ENCODE measurements at regions not wholly inside any gene's neighbourhood (a gene's known extent, or its start where the extent isn't known, plus 50 kb on each side); places are given as distances from the start of the nearest gene placed in this dataset.
"Not testable (repeated sequence)": the region's sequence is repeated elsewhere in the genome, so short reads cannot be mapped to it uniquely, and the experiment has no call there.

DNA sequence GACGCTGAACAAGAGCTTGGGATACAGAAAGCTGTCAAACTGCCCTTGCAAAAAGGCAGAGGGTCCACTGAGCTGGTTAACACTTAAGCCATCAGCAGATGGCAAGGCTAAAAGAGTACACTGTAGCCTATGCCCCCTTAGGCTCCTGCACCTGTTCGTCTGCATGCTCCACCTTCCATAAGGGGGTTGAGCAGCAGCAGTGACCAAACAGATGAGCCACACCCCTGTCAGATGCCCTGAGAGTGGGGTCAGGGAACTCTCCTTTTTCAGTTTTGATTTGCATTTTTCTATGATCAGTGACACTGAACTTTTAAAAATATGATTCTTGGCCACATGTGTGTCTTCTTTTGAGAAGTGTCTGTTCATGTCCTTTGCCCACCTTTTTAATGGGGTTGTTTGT lies 402.5 kb upstream of the FAM98A start:
- DNase-seq (ENCODE audit: low read depth in 2 of 2), result no peak

DNA sequence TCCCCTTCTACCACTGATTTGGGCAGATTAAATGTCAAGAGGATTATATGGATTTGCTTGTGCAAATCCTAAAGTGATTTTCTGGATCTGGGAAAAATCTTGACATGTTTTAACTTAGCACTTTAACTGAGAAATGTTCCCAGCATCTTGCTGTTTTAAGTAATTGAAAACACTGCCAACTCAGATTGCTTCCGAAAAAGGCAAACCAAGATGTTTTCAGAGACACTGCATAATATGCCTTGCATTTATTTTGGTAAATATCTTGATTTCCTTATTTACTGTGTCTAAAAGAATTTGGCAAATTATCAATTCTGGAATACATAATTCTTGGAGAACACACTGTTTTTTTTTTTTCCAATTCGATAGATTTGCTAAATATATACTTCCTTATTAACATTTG lies 385.0 kb upstream of the FAM98A start:
- no peak for DNase-seq (ENCODE audit: low read depth in 2 of 2)

DNA sequence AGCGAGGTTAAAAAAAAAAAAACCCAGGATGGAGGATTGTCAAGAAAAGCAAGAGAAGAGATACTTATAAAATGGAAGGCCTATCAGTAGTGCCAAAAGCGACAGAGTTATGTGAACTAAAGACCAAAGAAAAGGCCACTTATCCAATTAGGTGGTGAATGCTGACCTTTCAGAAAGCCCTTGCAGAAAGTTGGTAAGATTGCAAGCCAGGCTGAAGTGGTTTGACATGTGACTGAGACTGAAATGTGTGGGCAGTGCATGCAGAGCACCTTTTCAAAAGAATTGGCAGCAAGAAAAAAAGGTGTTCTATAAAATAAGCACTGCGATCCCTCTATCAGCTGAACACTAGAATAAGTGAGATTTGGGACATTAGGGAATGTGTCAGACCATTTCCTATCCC lies 379.4 kb upstream of the FAM98A start:
- DNase-seq (ENCODE audit: low read depth in 2 of 2), result no peak

DNA sequence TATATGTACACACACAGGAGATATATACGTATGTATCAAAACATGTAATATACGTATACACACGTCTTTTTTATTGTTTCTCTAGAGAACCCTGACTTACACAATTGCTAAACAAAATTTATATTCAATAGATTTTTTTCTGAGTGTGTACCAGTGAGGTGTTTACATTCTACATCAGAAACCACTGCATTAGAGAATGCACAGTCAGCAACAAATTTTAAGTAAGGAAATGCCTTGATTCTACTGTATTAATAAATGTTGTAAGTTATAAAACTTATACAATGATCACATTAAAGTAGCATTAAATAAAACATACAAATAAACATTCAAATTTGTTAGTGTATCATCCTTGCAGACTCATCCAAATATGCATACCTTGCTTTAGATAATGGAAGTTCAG lies 376.4 kb upstream of the FAM98A start:
- DNase-seq (ENCODE audit: low read depth in 2 of 2), result no peak

DNA sequence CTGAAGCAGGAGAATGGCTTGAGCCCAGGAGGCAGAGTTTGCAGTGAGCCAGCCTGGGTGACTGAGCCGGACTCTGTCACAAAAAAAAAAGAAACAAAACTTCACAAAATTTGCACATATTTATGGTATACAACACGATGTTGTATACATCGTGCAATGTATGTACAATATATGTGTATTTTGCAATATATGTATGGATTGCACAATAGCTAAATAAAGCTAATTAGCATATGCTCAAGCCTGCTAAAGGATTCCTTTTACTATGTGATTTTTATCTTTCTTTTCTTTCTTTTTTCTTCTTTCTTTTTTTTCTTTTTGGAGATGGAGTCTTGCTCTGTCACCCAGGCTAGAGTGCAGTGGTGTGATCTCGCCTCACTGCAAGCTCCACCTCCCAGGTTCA lies 368.0 kb upstream of the FAM98A start:
- DNase-seq (ENCODE audit: low read depth in 2 of 2), result no peak

DNA sequence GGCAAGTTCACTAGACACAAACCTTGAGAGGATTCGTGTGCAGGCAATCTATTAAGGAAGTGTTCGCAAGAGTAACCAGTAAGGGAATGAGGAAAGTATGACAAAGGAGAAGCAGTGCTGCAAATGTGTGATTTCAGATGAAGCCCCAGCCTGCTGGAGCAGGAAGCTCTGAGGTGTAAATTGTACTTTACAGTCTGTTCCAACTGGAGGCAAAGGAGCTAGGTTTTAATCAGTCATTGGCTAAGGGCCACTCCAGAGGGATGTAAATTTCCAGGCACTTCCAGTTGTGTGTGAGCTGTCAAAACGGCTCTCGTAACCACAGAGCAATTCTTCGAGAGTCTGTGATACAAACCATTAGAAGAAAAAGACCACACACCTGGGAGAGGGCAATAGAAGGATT lies 359.5 kb upstream of the FAM98A start:
- DNase-seq (ENCODE audit: low read depth in 2 of 2), result no peak

DNA sequence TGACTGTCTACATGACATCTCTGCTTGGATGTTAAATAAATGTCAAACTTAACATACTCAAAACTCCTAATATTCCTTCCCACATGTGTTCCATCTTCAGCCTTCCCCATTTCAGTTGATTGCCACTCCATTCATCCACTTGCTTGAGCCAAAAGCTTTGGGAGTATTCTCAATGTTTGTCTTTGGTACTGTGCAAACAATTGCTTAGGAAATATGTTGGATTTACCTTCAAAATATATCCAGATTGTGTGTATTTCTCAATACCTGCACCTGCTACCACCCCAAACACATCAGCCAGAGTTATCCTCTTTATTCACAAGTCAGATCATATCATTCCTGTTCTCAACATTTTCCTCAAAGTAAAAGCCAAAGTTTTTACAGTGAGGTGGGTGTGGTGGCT lies 350.3 kb upstream of the FAM98A start:
- no peak for DNase-seq (ENCODE audit: low read depth in 2 of 2)

DNA sequence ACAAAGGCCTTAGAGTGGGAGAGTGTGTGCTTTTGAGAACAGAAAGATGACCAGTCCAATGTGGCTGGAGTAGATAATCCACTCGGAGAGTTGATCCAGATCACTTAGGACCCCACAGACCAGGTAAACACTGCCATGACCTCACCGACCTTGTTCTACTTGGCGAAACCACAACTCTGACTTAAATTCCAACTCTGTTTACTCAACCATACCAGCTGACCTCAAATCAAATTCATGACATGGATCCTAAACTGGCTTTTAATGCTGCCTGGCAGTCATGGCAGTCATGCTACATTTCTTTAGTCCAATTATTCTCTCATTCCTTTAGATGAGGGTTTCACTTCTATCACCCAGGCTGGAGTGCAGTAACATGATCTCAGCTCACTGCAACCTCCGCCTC lies 347.1 kb upstream of the FAM98A start:
- DNase-seq (ENCODE audit: low read depth in 2 of 2), result no peak

DNA sequence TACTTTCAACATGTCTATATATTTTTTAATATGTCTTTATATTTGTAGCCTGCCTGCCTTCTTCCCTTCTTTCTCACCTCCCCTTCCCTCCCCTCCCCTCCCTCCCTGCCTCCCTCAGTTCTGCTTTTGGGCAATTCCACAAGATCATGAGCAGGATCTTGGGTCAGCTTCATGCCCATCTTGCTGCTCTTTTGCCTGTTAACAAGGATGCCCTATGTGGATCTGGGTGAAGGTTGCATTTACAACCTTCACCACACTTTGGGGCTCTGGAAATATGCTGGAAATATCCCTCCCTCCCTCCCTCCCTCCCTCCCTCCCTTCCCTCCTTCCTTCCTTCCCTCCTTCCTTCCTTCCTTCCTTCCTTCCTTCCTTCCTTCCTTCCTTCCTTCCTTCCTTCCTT lies 334.1 kb upstream of the FAM98A start:
- no peak for DNase-seq (ENCODE audit: low read depth in 2 of 2)

DNA sequence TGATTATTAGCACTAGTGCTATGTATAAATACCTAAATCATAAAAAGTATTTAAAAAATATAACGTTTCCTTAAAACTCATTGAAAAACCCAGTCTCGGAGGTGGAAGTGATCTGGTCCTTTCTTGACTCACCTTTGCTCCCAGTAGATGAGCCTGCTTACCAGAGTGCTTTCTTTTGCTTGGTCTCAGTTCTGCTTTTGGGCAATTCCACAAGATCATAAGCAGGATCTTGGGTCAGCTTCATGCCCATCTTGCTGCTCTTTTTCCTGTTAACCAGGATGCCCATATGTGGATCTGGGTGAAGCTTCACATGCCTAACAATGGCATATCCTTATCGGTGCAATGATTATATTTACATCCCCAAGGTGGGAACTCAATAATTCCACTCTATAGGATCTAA lies 332.1 kb upstream of the FAM98A start:
- no peak for DNase-seq (ENCODE audit: low read depth in 2 of 2)

DNA sequence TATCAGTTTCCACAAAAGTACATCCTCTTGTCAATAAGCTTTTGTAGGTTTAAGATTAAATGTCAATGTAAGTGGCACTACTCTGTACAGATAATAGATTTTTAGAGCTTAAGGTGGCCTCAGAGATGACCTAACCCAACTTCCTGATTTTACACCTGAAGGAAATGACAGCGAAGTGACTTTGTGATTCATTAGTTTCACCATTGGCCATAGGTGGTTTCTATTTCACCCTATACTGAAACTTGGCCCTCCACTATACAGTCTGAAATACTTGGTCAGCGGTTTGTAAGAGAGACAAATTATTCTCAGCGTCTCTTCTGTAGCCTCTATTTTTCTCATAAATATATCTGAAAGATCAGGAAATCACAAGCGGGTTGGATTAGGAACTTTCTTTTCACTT lies 330.4 kb upstream of the FAM98A start:
- no peak for DNase-seq (ENCODE audit: low read depth in 2 of 2)

DNA sequence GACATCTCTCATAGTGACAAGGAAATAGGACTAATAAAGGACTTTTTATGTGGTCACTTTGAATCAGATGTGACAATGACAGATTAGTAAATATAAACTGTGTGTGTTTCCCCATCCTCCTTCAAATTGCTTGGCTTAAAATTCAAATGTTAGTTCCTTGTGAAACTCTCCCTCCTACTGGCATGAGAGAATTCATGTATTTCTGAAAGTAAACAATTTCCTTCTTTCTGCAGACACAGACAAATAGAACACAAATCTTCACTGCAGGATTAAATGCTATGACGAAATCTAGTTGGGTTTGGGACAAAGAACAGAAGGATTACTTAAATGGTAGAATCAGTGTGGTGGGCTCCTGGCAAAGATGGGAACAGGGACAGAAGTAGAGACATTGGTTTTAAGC lies 328.7 kb upstream of the FAM98A start:
- DNase-seq (ENCODE audit: low read depth in 2 of 2), result no peak

DNA sequence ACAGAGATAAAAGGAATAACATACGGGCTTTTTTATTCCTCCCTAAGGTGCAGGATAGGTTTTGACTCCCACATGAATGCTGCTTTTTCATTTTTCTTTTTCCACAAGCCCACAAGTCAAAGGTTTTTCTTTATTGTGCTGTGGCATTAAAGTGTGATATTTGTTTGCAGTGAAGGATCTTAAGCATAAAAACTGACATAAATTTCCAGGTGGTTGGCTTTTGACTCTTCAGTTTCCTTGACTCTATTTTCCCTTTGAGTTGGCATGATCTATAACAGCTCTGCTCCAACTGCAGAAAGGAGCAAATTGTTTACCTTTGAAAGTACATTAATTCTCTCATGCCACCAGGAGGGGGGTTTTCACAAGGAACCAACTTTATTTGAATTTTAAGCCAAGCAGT lies 326.2 kb upstream of the FAM98A start:
- no peak for DNase-seq (ENCODE audit: low read depth in 2 of 2)

DNA sequence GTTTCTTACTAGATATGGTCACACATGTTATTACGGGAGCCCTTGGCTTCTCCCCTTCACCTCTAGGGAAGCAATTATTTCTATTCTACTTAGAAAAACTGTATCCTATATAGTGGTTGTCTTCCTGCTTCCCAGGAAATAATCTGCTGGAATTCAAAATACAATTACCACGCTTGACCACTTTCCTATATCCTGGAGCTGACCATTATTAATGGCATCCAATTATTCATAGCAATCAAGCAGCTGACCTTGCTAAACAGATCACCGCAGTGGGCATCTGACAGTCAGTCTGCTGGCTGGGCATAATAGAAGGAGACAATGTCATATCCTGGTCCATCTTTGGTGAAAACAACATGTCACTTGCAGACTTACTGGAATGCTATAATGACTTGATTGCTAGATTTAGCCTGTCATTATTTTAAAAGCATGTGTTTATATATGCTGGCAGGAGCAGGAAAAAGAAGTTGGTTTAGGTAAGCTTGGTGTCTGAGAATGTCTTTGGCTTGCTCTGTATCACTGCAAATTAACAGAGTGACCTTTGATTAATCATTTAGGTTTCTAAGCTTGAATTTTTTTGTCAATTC lies 325.6 kb upstream of the FAM98A start:
- DNase-seq (ENCODE audit: low read depth in 2 of 2), result no peak

DNA sequence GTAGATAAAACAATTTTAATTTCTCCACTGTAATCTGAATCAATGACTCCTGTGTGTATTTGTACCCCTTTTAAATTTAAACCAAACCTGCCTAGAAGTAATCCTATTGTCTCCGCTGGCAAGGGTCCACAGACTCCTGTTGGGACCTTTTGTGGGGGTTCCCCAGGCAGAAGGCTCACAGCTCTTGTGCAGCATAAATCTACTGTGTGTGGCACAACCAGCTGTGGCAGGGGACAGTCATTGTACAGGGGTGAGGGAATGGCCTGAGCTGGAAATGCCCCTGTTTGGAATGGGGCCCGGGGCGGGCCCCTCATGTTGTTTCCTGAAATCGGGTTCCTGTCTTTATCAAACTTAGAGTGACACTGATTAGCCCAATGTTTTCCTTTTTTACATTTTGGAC lies 318.2 kb upstream of the FAM98A start:
- DNase-seq (ENCODE audit: low read depth in 2 of 2), result no peak

DNA sequence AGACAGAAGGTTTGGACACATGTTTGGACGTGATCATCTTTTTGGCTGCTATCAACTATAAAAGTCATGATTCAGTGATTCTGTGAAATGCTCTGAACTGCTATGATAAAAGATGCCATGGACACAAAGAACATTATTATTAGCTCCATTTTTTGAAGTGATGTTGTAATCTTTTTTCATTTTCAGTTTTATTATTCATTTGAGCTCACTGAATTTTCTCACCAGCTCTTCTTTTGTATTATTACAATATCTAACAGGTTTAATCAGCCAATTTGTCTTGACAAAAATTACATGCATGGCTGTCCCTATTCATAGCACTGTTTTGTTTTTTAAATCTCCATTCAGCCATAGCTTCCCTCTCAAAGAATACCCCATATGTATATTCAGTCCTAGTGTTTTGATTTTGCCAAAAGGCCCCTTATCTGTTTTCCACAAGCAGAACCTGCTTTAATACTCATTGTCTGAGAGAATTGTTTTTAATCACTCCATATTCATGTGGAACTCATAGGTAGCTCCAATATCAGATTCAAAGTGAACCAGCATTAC lies 314.0 kb upstream of the FAM98A start:
- DNase-seq (ENCODE audit: low read depth in 2 of 2), result no peak

DNA sequence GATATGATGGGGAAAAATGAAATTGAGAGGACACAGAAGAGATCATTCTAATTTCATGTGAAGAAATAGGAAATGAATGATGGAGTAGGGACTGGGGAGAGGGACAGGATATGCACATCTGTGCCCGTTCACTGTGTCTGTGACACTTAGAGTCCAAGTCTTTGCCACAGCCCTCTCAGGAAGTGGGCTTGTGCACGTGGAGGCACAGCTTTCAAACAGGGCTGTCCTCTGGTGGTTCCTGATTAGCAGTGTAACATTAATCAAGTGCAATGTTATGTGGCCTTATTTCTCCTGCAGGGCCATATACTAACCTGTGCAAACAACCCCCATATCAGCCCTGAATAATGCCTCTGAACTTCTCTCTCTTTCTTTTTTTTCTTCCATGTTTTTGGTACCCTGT lies 312.2 kb upstream of the FAM98A start:
- no peak for DNase-seq (ENCODE audit: low read depth in 2 of 2)

DNA sequence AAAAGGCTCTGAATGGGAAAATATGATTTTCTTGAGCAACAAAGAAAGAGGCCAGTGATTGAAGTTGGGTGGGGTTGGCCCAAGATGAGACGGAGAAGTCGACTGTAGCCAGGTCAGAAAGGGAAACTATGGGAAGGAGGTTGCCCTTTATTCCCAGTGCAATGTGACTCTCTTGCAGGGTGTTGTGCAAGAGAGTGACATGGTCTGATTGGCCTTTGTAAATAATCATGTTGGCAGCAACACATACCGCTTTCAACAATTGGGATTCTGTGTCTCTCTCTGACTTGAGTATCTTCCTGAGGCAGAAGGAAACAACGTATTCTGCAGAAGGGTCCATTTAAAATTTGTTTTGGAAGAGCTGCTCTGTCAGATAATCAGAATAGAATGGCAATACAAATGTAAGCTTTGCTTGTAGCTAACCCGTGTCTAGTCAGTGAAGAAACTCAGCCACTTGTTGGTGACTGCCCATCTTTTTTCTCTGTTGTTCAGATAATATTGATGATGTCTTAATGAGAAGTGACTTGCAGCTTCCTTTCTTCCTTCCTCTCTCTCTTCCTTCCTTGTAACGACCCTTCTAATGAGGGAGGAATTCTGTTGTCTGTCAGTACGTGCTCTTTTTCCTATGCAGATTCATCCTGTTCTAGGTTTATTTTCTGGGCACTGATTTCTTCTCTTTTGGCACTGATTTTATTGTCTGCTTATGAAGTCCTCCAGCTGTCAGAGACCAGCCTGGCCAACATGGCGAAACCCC lies 311.0 kb upstream of the FAM98A start:
- no peak for DNase-seq (ENCODE audit: low read depth in 2 of 2)

DNA sequence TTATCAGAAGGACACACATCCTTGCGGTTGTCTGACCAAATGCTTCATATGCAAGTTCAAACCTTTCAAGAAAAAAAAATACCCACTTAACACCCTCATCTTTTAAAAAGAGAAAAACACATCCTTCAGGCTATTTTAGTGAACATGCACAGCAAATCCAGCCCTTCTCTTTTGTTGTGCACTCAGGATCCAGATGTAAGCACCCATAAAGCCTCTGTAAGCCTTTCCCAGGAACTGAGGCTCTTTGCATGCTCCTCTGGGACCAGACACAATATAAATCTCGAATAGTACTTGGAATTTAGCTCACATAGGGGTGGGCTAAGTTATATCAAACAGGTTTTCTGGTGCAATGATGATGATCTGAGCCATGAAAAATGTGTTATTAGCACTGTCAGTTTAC lies 308.8 kb upstream of the FAM98A start:
- DNase-seq (ENCODE audit: low read depth in 2 of 2), result no peak

DNA sequence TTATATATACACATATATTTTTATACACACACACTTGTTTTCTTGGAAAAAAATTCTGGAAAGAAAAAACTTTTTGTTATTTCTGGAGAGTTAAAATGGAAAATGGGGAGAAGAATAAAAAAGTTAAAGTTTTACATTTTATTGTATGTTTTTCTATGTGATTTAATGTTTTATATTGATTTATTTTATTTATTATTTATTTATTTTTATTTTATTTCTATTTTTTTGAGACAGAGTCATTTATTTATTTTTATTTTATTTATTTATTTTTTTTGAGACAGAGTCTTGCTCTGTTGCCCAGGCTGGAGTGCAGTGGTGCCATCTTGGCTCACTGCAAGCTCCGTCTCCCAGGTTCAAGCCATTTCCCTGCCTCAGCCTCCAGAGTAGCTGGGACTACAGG lies 307.0 kb upstream of the FAM98A start:
- DNase-seq (ENCODE audit: low read depth in 2 of 2), result not testable (repeated sequence)

DNA sequence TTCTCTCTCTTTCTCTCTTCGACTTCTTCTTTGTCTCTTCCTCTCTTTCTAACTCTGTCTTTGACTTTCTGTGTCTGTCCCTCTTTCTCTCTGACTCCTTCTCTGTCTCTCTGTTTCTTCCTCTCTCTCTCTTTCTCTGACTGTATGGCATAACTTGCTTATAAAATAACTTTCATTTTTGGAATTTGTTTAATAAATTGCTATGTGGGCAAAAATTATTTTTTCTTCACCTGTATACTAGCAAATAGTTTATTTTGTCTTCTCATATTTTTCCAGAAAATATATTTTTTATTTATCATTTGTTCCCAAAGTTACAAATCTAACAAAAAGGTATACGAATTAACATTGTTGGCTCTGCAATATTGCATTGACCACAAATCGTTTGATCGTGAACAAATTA lies 305.7 kb upstream of the FAM98A start:
- no peak for DNase-seq (ENCODE audit: low read depth in 2 of 2)

DNA sequence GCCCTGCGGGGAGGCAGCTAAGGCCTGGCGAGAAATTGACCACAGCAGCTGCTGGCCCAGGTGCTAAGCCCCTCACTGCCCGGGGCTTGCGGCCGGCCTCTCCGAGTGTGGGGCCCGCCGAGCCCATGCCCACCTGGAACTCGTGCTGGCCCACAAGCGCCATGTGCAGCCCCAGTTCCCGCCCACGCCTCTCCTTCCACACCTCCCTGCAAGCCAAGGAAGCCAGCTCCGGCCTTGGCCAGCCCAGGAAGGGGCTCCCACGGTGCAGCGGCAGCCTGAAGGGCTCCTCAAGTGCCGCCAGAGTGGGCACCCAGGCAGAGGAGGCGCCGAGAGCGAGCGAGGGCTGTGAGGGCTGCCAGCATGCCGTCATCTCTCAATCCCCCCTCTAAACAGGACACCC lies 304.6 kb upstream of the FAM98A start:
- no peak for DNase-seq (ENCODE audit: low read depth in 2 of 2)

DNA sequence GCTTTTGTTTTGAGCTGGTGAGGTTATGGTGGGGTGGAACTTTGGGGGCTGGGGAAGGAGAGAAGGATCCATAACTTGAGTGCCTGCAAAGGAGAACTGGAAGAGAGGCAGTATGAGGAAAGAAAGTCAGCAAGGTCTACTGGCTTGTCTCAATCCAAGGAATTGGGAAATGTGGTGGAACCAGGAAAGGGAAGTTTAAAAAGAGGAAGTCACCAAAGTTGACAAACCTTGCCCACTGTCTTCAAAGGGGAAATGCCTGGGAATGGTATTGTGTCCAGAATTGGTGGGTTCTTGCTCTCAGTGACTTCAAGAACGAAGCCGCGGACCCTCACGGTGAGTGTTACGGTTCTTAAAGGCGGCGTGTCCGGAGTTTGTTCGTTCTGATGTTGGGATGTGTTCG lies 304.1 kb upstream of the FAM98A start:
- no peak for DNase-seq (ENCODE audit: low read depth in 2 of 2)

DNA sequence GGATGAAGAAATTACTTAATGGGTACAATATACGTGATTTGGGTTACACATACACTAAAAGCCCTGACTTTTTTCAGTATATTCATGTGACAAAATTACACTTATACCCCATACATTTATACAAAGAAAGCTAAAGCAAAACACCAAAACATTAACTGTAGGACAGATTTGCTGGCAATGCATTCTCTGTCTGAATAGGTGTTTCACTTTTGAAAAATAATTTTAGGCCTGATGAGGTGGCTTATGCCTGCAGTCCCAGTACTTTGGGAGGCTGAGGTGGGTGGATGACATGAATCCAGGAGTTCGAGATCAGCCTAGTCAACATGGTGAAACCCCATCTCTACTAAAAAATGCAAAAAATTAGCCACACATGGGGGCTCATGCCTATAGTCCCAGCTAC lies 301.5 kb upstream of the FAM98A start:
- no peak for DNase-seq (ENCODE audit: low read depth in 2 of 2)

Measured in stimulated activated CD4-positive, alpha-beta T cell treated with anti-CD3 and anti-CD28 coated beads, Interleukin-1b, Interleukin-23, amount 100 ng/mL, for 1 hour (primary cell).